ENCODE measurements at regions not wholly inside any gene's neighbourhood (a gene's known extent, or its start where the extent isn't known, plus 50 kb on each side); places are given as distances from the start of the nearest gene placed in this dataset.

DNA sequence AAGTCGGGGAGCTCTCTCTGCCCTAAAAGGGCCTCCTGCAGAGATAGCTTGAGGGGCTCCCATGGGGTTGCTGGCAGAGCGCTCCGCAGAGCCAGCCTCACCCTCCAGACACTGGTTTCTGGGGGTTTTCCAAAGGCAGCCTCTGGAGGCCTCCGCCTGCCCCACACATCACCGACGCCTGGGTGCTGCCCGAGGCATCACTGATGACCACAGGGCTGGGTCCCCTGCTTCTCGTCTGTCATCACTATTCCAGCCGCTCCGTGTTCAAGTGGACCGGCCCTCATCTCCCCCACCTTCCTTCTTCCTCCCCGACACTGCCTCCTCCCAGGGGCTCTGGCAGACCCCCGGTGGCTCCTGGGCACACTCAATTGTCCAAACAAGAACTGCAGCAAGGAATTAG is 64.1 kb upstream of the IRX4 start:
- Mint-ChIP-seq H3K36me3 (ENCODE audit: low read depth) (no peaks in the 10 kb centered on the region), H3K4me3 (no peak overlapping the region), H3K4me1 (ENCODE audit: low read depth) (no peaks in the 10 kb centered on the region), H3K9me3 (no peaks in the 10 kb centered on the region), H3K27me3 (peaks cover 5% of the 10 kb centered on the region), H3K27ac (no peak overlapping the region)
- intact Hi-C loops (cut with micrococcal nuclease): no loop called here

DNA sequence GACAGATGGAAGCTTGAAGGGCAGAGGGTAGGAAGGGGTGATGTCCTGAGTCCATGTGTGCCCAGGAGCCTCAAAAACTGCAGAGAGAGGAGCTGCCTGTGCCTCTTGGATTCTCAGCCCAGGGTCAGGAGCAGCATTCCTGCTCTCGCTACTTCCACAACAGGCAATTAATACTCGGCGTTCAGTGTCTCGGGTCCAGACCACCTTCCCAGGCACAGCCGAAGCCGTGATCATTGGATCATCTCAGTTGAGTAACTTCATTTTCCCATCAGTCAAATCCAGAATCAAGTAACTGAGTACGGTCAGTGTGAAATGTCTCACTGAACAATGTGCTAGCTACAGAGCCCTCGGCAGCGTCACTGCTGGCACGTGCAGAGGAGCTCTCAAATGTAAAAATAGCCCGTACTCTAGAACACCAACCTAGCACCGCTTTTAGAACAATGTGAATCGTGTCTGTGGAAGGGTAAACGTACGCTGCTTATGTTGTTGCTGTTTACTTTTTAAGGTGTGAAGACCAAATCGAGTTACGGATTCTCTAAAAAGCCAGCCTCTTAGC is 63.5 kb upstream of the IRX4 start:
- Mint-ChIP-seq H3K9me3 (no peaks in the 10 kb centered on the region), H3K27me3 (peaks cover 5% of the 10 kb centered on the region)

DNA sequence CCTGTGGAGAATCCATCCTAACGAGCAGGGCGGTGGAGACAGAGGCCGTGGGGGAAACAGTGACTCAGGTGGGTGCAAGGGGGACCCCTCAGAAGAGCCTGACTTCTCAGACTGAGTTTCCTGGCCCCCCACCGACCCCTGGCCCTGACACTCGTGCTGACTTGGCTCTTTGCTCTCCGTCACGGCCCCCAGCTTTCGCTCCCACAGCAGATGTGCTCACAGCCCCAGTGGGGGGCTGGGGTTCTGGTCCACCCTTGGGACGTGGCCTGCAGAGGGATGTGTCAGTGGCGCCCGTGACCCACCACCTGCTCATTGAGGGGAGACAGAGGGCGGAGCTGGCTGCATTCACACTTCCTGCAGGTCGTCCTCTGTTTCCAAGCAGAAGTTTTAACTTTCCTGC is 62.9 kb upstream of the IRX4 start:
- H3K36me3 Mint-ChIP-seq (ENCODE audit: low read depth): no peaks in the 10 kb centered on the region
- H3K9me3 Mint-ChIP-seq: no peaks in the 10 kb centered on the region
- no peak overlapping the region for H3K4me3 Mint-ChIP-seq
- intact Hi-C loops (cut with micrococcal nuclease): no loop called here
- H3K4me1 Mint-ChIP-seq (ENCODE audit: low read depth): no peaks in the 10 kb centered on the region
- no peak overlapping the region for H3K27ac Mint-ChIP-seq
- H3K27me3 Mint-ChIP-seq: peaks cover 5% of the 10 kb centered on the region

More for the DNA sequence above, 63.5 kb upstream of the IRX4 start:
- intact Hi-C loops (cut with micrococcal nuclease): no loop called here
- H3K4me1 Mint-ChIP-seq (ENCODE audit: low read depth): no peaks in the 10 kb centered on the region
- no peak overlapping the region for H3K27ac Mint-ChIP-seq
- H3K4me3 Mint-ChIP-seq: no peak overlapping the region
- no peaks in the 10 kb centered on the region for H3K36me3 Mint-ChIP-seq (ENCODE audit: low read depth)

DNA sequence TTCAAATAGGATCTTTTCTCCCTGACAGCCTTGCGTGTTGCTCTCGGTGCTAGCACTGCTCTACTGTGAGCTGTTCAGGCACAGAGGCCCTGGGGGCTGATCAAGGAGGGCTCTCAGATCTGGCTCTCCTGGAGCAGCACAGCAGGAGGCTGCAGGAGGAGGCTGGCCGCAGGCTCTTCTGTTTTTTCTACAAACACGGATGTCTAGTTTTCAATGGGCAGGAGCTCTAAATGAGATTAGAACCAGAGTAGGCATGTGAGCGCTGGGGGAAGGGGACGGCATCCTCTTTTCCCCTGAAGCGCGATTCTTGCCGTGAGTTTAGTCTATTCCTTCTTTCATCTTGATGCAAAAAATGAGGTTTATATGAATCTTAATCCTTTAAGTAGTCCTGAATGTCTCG is 61.7 kb upstream of the IRX4 start:
- no peaks in the 10 kb centered on the region for H3K9me3 Mint-ChIP-seq

DNA sequence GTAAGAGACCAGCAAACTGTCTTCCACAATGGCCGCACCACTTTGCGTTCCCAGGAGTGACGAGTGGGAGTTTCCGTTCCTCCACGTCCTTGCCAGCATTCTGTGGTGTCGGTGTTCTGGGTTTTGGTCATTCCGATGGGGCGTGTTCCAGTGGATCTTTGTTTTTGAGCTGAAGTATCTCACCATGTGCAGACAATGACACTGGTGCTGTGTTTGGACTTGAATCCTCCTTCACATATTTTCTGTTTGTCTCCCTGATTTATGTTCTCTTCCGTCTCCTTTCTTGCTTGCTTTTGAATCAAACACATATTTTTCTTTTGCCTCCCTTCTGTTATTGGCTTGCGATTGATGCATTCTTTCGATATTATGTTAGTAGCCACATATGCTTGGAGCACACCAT is 60.8 kb upstream of the IRX4 start:
- Mint-ChIP-seq H3K4me1 (ENCODE audit: low read depth) (no peaks in the 10 kb centered on the region), H3K9me3 (no peaks in the 10 kb centered on the region), H3K27me3 (peaks cover 5% of the 10 kb centered on the region), H3K27ac (no peak overlapping the region), H3K4me3 (no peak overlapping the region), H3K36me3 (ENCODE audit: low read depth) (no peaks in the 10 kb centered on the region)
- intact Hi-C loops (cut with micrococcal nuclease): no loop called here

More for the DNA sequence above, 61.7 kb upstream of the IRX4 start:
- intact Hi-C loops (cut with micrococcal nuclease): no loop called here
- H3K36me3 Mint-ChIP-seq (ENCODE audit: low read depth): no peaks in the 10 kb centered on the region
- H3K27me3 Mint-ChIP-seq: peaks cover 5% of the 10 kb centered on the region
- H3K4me3 Mint-ChIP-seq: no peak overlapping the region
- H3K4me1 Mint-ChIP-seq (ENCODE audit: low read depth): no peaks in the 10 kb centered on the region
- H3K27ac Mint-ChIP-seq: no peak overlapping the region

DNA sequence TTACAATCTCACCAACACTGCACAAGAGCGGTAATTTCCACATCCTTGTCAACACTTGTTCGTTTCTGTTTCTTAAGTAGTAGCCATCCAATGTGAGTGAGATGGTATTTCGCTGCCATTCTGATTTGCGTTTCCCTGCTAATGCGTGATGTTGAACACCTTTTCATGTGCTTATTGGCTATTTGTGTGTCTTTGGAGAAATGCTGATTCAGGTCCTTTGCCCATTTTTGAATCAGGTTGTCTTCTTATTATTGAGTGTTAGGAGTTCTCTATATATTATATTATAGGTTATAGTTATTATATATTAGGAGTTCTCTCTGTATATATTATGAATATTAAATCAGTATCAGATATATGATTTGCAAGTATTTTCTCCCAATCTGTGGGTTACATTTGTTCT is 59.9 kb upstream of the IRX4 start:
- intact Hi-C loops (cut with micrococcal nuclease): no loop called here
- Mint-ChIP-seq H3K4me1 (ENCODE audit: low read depth) (no peaks in the 10 kb centered on the region), H3K27ac (no peak overlapping the region), H3K4me3 (no peak overlapping the region), H3K9me3 (no peaks in the 10 kb centered on the region), H3K36me3 (ENCODE audit: low read depth) (no peaks in the 10 kb centered on the region), H3K27me3 (peaks cover 3% of the 10 kb centered on the region)

DNA sequence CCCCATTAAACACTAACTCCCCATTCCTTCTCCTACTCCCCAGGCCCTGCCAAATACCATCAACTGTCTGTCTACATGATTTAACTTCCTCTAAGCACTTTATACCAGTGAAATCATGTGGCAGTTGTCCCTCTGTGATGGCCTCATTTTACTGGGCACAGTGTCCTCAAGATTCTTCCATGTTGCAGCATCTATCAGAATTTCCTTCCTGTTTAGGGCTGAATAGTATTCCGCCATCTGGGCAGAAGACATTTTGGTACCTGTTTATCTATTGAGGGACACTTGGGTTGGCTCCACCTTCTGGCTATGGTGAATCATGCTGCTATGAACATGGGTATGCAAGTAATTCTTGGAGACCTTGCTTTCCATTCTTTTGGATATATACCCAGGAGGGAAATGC is 59.4 kb upstream of the IRX4 start:
- Mint-ChIP-seq H3K36me3 (ENCODE audit: low read depth) (no peaks in the 10 kb centered on the region), H3K27ac (no peak overlapping the region), H3K27me3 (peaks cover 3% of the 10 kb centered on the region), H3K4me1 (ENCODE audit: low read depth) (no peaks in the 10 kb centered on the region), H3K4me3 (no peak overlapping the region), H3K9me3 (no peaks in the 10 kb centered on the region)
- intact Hi-C loops (cut with micrococcal nuclease): no loop called here

DNA sequence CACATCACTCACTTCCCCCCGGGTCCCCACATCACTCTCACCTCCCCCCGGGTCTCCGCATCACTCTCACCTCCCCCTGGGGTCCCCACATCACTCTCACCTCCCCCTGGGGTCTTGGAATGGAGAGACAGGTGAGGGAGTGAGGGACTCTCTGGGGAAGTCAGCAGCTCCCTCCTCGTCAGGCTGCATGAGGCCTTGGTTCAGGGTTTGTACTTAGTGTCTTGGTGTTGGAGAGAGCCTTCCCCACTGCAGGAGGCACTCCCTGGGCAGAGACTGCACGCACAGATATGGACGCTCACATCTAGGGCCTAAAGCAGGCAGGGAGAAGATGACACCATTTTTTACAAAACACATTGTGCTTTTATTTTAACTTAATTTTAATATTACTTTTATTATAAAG is 56.5 kb upstream of the IRX4 start:
- Mint-ChIP-seq H3K9me3 (no peaks in the 10 kb centered on the region), H3K27ac (no peak overlapping the region), H3K4me1 (ENCODE audit: low read depth) (no peaks in the 10 kb centered on the region), H3K4me3 (no peak overlapping the region), H3K36me3 (ENCODE audit: low read depth) (no peaks in the 10 kb centered on the region), H3K27me3 (peaks cover 3% of the 10 kb centered on the region)
- intact Hi-C loops (cut with micrococcal nuclease): no loop called here

DNA sequence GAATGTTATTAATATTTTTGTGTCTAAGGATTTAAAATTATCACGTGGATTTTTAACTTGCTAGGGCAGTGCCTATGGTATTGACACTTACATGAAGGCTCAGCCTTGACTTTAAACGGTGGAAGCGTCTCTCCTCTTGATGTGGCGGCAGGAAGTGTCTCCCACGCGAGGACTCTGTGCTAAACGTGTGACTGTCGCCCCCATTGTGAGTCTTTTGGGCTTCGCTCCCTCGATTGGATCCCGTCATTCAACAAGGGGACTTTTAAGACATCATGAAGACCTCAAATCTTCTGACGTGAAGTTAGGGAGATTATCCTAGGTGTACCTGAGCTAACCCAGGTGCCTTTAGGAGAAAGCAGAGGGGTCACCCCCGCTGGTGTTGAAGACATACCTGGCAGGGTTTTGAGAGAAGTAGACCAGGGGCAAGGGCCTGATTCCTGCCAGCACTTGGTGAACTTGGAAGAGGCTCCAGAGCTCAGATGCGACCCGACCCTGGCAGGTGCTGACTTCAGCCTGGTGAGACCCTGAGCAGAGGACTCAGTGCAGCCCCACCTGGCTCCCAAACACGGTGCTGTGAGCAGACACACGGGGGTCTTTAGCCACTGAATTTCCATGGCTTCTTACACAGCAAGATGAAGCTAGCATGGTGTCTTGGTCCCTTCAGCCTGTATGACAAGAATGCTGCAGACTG is 55.7 kb upstream of the IRX4 start:
- no peaks in the 10 kb centered on the region for H3K9me3 Mint-ChIP-seq
- no peaks in the 10 kb centered on the region for H3K36me3 Mint-ChIP-seq (ENCODE audit: low read depth)
- intact Hi-C loops (cut with micrococcal nuclease): no loop called here

DNA sequence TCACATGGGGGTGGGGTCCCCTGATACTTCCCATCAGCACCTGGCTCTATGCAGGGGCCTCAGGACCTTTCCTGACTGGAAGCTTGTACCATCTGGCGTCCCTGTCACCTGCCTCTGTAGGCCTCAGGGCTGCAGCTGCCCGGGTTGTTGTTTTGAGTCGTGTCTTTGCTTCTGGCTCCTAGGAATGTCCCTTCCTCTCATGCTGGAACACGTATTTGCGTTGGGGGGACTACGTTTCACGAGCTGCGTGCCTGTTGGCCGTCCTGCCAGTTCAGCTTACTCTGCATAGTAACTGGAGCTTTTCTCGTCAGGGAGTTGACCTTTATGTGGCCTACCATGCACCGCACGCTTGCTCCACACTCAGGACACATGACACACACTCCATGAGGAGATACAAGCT is 54.9 kb upstream of the IRX4 start:
- no peak overlapping the region for H3K4me3 Mint-ChIP-seq
- H3K9me3 Mint-ChIP-seq: no peaks in the 10 kb centered on the region
- H3K4me1 Mint-ChIP-seq (ENCODE audit: low read depth): no peaks in the 10 kb centered on the region
- intact Hi-C loops (cut with micrococcal nuclease): no loop called here
- H3K27ac Mint-ChIP-seq: no peak overlapping the region
- H3K27me3 Mint-ChIP-seq: peaks cover 15% of the 10 kb centered on the region
- no peaks in the 10 kb centered on the region for H3K36me3 Mint-ChIP-seq (ENCODE audit: low read depth)

More for the DNA sequence above, 55.7 kb upstream of the IRX4 start:
- no peaks in the 10 kb centered on the region for H3K4me1 Mint-ChIP-seq (ENCODE audit: low read depth)
- no peak overlapping the region for H3K27ac Mint-ChIP-seq
- H3K27me3 Mint-ChIP-seq: peaks cover 9% of the 10 kb centered on the region
- H3K4me3 Mint-ChIP-seq: no peak overlapping the region

DNA sequence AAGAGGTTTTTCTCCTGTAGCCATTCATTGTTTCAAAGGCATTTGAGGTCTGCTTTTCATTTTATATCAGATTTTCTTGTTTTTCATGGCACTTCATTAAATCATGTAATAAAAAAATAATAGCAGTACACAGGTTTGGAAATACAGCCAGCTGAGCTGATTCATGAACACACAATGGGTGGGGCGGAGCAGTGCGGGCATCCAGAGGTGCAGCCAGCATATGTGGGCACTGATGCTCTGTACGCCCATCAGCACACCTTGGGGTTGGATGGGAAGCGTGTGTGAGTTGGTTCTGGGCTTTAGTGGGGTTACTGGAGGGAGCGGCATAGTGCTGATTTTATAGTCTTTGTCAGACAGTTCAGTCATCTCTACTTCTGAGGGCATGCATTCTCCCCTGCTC is 54.2 kb upstream of the IRX4 start:
- intact Hi-C loops (cut with micrococcal nuclease): no loop called here
- no peaks in the 10 kb centered on the region for H3K9me3 Mint-ChIP-seq
- H3K36me3 Mint-ChIP-seq (ENCODE audit: low read depth): no peaks in the 10 kb centered on the region
- H3K27ac Mint-ChIP-seq: no peak overlapping the region
- no peak overlapping the region for H3K4me3 Mint-ChIP-seq
- no peaks in the 10 kb centered on the region for H3K4me1 Mint-ChIP-seq (ENCODE audit: low read depth)
- H3K27me3 Mint-ChIP-seq: peaks cover 16% of the 10 kb centered on the region

DNA sequence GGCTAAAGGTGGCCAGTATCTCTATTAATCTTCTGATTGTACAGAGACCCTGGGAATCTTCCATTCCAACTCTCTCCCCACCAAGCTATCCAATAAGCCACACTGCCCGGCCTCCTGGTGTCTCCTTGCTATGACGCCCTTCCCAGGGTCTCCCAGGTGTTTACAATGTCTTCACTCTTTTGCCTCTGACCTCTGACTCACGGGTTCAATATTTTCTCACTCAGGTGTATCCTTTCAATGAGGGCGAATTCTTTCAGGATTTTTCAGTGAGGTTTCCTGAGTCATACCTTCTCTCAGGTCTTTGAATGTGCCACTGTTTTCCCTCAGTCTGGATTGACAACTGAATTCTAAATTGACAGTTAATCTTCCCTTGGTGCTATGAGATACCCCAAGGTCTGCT is 53.7 kb upstream of the IRX4 start:
- no peaks in the 10 kb centered on the region for H3K9me3 Mint-ChIP-seq
- peaks cover 20% of the 10 kb centered on the region for H3K27me3 Mint-ChIP-seq
- no peaks in the 10 kb centered on the region for H3K4me1 Mint-ChIP-seq (ENCODE audit: low read depth)
- H3K27ac Mint-ChIP-seq: no peak overlapping the region
- intact Hi-C loops (cut with micrococcal nuclease): no loop called here
- no peaks in the 10 kb centered on the region for H3K36me3 Mint-ChIP-seq (ENCODE audit: low read depth)
- H3K4me3 Mint-ChIP-seq: no peak overlapping the region

DNA sequence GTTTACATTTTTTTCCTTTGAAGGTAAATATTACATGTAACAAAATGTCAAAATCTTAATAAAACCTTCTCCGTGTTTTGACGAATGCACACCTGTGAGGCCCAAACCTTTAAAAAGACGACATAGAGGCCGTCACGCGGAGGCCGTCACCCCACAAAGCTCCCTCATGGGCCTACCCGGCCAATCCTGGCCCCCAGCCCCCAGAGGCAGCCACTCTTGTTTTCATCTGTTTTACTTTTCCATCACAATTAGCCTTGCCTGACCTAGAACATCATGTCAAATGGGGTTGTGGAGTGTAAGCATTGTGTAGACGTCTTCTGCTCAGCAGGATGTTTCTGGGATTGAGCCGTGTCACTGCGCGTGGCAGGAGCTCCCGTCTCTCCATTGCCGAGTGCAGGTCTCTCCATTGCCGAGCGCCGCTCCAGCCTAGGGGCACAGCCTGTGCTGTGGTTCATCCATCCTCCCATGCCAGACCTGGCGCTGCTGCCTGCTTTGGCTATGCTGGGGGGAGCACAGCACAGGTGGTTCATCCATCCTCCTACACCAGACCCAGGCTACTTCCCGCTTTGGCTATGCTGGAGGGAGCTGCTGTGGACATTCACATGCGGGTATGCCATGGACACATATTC is 52.2 kb upstream of the IRX4 start:
- H3K4me1 Mint-ChIP-seq (ENCODE audit: low read depth): no peaks in the 10 kb centered on the region
- no peaks in the 10 kb centered on the region for H3K9me3 Mint-ChIP-seq
- H3K27ac Mint-ChIP-seq: no peak overlapping the region
- intact Hi-C loops (cut with micrococcal nuclease): no loop called here
- H3K27me3 Mint-ChIP-seq: peaks cover 24% of the 10 kb centered on the region
- no peaks in the 10 kb centered on the region for H3K36me3 Mint-ChIP-seq (ENCODE audit: low read depth)
- no peak overlapping the region for H3K4me3 Mint-ChIP-seq

DNA sequence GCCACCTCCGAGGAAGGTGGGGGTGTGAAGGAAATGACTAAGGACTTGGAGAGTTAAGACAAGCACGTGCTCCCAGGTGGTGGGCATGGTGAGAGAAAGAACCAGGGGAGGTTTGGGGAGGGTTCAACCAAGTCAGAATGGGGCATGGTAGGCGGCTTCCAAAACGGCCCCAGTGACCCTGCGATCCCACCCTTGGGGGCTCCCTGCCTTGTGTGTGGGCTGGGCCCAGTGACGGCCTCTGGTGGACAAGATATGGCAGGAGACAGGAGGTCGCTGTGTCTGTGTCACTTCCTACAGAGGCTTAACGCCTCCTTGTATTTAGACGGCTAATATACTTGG is 51.3 kb upstream of the IRX4 start:
- Mint-ChIP-seq H3K36me3 (ENCODE audit: low read depth) (no peaks in the 10 kb centered on the region), H3K27ac (no peak overlapping the region), H3K4me3 (no peak overlapping the region), H3K4me1 (ENCODE audit: low read depth) (no peaks in the 10 kb centered on the region), H3K9me3 (no peaks in the 10 kb centered on the region), H3K27me3 (peaks cover 24% of the 10 kb centered on the region)
- intact Hi-C loops (cut with micrococcal nuclease): no loop called here
